ENCODE measurements at regions not wholly inside any gene's neighbourhood (a gene's known extent, or its start where the extent isn't known, plus 50 kb on each side); places are given as distances from the start of the nearest gene placed in this dataset.
"Not testable (repeated sequence)": the region's sequence is repeated elsewhere in the genome, so short reads cannot be mapped to it uniquely, and the experiment has no call there.

DNA sequence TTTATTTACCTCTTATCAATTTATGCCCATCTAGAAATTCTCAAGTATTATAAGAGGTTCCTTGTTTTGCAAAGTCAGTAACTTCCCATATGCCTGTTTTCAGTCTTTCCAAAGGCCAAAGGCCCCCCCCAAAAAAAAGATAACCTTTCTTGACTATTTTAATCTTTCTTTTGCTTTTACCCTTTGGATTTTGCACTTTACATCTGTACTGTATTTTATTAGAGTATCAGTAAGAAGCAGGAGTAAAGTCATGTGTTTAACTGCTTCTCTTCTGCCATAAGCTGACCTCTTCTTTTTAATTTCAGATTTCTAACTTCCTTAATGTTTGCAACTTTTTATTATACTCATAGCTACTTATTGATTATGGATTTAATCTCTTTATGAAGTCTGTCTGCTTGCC lies 716.4 kb upstream of the NOVA1 start:
- no peak overlapping the region for H3K27ac ChIP-seq
- no peaks in the 10 kb centered on the region for H3K27me3 ChIP-seq
- no peaks in the 10 kb centered on the region for H3K4me1 ChIP-seq
- no peak for TF ChIP-seq Cebpa-rat (IDR thresholded peaks at IDR 0.05)
- no peaks in the 10 kb centered on the region for H3K9me3 ChIP-seq
- no peak overlapping the region for H3K9ac ChIP-seq
- no peak overlapping the region for H3K4me2 ChIP-seq
- H3K4me3 ChIP-seq: no peak overlapping the region
- H3K36me3 ChIP-seq: no peaks in the 10 kb centered on the region
- no peaks in the 10 kb centered on the region for H4K20me1 ChIP-seq

DNA sequence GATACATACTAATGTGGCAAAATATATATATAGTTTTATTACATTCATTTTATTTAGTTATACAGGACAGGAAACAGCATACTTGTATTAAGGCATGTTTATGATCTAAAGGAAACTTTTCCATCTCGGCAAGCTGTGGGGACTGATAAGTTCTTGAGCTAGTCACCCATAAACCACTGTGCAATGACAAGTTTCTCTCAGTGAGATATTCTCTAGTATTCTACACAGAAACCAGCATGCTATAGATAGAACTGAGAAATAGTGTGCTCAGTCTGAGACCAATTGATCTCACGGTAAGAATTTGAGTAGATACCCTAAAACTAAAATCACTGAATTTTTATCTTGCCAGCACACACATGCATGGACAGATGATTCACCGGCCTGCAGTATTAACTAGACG lies 717.6 kb upstream of the NOVA1 start:
- Histone ChIP-seq H3K9ac (no peak overlapping the region), H3K4me2 (no peak overlapping the region), H3K27ac (no peak overlapping the region), H3K4me1 (no peaks in the 10 kb centered on the region), H3K9me3 (no peaks in the 10 kb centered on the region), H3K4me3 (no peak overlapping the region), H3K27me3 (no peaks in the 10 kb centered on the region), H4K20me1 (no peaks in the 10 kb centered on the region), H3K36me3 (no peaks in the 10 kb centered on the region)
- no peak for TF ChIP-seq Cebpa-rat (IDR thresholded peaks at IDR 0.05)

DNA sequence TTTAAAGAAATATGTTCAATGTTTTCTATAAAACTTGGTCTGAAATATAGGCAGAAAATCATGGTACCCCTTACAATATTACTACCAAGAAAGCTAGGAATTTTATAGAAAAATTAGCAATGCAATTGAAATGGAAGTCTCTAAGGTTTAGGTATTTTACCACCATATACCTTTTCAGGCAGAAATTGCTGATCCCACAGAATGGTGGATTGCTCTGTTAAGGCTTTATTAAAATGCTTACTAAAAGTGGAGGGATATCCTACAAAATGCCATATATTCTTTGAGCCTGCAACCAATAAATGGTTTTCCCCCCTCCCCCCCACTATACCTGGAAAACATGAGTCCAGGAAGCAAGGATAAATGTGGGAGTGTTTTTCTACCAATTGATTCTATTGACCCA lies 718.1 kb upstream of the NOVA1 start:
- Histone ChIP-seq H3K4me3 (no peak overlapping the region), H3K27ac (no peak overlapping the region), H3K9me3 (no peaks in the 10 kb centered on the region), H3K4me2 (no peak overlapping the region), H4K20me1 (no peaks in the 10 kb centered on the region), H3K36me3 (no peaks in the 10 kb centered on the region), H3K27me3 (no peaks in the 10 kb centered on the region), H3K9ac (no peak overlapping the region), H3K4me1 (no peaks in the 10 kb centered on the region)
- no peak for TF ChIP-seq Cebpa-rat (IDR thresholded peaks at IDR 0.05)

- Histone ChIP-seq H3K9me3 (no peaks in the 10 kb centered on the region), H3K4me2 (no peak overlapping the region), H3K27me3 (no peaks in the 10 kb centered on the region), H4K20me1 (no peaks in the 10 kb centered on the region), H3K4me3 (no peak overlapping the region), H3K9ac (no peak overlapping the region), H3K27ac (no peak overlapping the region), H3K4me1 (no peaks in the 10 kb centered on the region), H3K36me3 (no peaks in the 10 kb centered on the region)
- TF ChIP-seq Cebpa-rat (IDR thresholded peaks at IDR 0.05): no peak
Measured at GRCh38 chr14:27318774-27319420, 721.1 kb upstream of the NOVA1 start.

DNA sequence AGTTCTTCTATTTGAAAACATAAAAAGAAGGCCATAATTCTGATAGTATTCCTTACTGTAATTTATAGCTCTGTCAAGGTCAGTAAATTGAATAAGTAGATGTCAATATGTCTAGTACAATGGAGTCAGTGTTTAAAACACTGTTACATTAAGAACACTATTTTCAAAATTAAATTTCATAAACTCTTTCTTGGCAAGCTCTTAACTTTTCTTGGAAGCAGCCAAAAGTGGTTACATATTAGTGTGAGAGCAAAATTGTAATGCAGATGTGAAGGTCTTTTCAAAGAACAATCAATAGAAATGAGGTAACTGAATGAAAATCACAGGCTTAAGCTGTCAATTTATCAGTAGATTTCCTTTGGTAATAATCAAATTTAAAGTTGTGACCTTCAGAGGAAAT lies 722.4 kb upstream of the NOVA1 start:
- Histone ChIP-seq H3K9me3 (peaks cover 7% of the 10 kb centered on the region; the same call in 1 of the 2 replicates), H3K27me3 (no peaks in the 10 kb centered on the region)
- TF ChIP-seq Cebpa-rat (IDR thresholded peaks at IDR 0.05): no peak

GRCh38 chr14:27327095-27327494 lies 729.3 kb upstream of the NOVA1 start:
- H3K4me1 ChIP-seq: no peaks in the 10 kb centered on the region
- H4K20me1 ChIP-seq: no peaks in the 10 kb centered on the region
- H3K36me3 ChIP-seq: no peaks in the 10 kb centered on the region
- no peaks in the 10 kb centered on the region for H3K27me3 ChIP-seq
- no peak overlapping the region for H3K4me3 ChIP-seq
- H3K9me3 ChIP-seq: peaks cover 7% of the 10 kb centered on the region; the same call in 1 of the 2 replicates
- no peak overlapping the region for H3K27ac ChIP-seq
- no peak overlapping the region for H3K4me2 ChIP-seq
- no peak overlapping the region for H3K9ac ChIP-seq
- TF ChIP-seq Cebpa-rat (IDR thresholded peaks at IDR 0.05): no peak

More for the DNA sequence above, 722.4 kb upstream of the NOVA1 start:
- Histone ChIP-seq H3K4me2 (no peak overlapping the region), H4K20me1 (no peaks in the 10 kb centered on the region), H3K36me3 (no peaks in the 10 kb centered on the region), H3K9ac (no peak overlapping the region), H3K4me1 (no peaks in the 10 kb centered on the region), H3K4me3 (no peak overlapping the region), H3K27ac (no peak overlapping the region)

DNA sequence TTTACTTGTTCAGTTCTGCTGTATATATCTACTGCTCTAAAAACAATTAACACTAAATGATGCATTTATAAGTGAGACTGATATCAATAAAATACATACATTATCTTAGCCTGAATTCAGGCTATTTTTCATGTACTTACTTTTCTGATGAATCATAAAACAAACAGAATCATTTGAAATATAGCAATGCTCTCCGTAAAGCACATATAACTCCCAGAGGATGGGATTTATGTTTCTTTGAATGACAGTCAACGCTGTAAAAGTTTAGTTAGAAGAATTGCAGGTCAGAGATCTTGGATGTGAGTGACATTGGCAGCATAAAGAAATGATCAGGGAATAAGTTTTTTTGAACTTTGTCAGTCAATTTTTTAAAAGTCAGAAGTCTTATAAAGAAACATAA lies 740.2 kb upstream of the NOVA1 start:
- H3K27me3 ChIP-seq: no peaks in the 10 kb centered on the region
- no peaks in the 10 kb centered on the region for H3K9me3 ChIP-seq
- H3K27ac ChIP-seq: no peak overlapping the region
- no peak overlapping the region for H3K4me2 ChIP-seq
- no peak overlapping the region for H3K9ac ChIP-seq
- H3K4me1 ChIP-seq: no peaks in the 10 kb centered on the region
- no peak for TF ChIP-seq Cebpa-rat (IDR thresholded peaks at IDR 0.05)
- no peaks in the 10 kb centered on the region for H4K20me1 ChIP-seq
- no peaks in the 10 kb centered on the region for H3K36me3 ChIP-seq
- no peak overlapping the region for H3K4me3 ChIP-seq

DNA sequence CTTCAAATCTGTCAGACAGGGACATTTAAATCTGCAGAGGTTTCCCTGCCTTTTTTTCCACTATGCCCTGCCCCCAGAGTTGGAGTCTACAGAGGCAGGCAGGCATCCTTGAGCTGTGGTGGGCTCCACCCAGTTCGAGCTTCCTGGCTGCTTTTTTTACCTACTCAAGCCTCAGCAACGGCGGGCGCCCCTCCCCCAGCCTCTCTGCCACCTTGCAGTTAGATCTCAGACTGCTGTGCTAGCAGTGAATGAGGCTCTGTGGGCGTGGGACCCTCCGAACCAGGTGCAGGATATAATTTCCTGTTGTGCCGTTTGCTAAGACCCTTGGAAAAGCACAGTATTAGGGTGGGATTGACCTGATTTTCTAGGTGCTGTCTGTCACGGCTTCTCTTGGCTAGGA lies 765.2 kb upstream of the NOVA1 start:
- H3K4me1 ChIP-seq, H3K27ac ChIP-seq, H4K20me1 ChIP-seq, H3K4me2 ChIP-seq, H3K4me3 ChIP-seq, H3K27me3 ChIP-seq, H3K9me3 ChIP-seq, H3K36me3 ChIP-seq, H3K9ac ChIP-seq: not testable (repeated sequence)

DNA sequence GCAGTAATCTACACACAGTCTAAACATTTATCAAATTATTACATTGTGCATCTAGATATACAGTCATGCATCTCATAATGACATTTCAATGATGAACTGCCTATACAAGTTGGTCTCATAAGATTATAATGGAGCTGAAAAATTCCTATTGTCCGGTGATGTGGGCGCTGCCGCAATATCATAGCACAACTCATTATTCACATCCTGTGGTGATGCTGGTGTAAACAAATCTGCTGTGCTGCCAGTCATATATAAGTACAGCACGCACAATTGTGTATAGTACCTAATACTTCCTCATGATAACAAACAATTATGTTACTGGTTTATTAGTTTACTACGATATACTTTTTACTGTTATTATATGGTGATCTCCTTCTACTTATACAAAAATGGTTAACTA lies 768.8 kb upstream of the NOVA1 start:
- Histone ChIP-seq H3K9ac (no peak overlapping the region), H3K4me3 (no peak overlapping the region), H3K36me3 (no peaks in the 10 kb centered on the region), H3K27ac (no peak overlapping the region), H3K9me3 (no peaks in the 10 kb centered on the region), H3K4me1 (no peaks in the 10 kb centered on the region), H3K27me3 (no peaks in the 10 kb centered on the region), H4K20me1 (no peaks in the 10 kb centered on the region), H3K4me2 (no peak overlapping the region)
- TF ChIP-seq Cebpa-rat (IDR thresholded peaks at IDR 0.05): no peak

DNA sequence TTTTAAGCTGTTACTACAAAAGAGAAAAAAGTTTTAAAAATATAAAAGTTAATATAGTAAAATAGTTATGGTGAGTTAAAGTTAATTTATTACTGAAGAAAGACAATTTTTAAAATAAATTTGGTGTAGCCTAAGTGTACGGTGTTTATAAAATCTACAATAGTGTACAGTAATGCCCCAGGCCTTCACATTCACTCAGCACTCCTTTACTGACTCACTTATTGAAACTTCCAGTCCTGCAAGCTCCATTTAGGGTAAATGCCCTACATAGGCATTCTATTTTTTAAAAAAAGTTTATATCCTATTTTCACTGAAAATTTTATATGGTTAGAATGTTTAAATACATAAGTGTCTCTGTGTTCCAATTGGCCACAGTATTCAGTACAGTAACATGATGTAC lies 769.5 kb upstream of the NOVA1 start:
- Histone ChIP-seq H3K36me3 (no peaks in the 10 kb centered on the region), H3K4me3 (no peak overlapping the region), H3K9me3 (no peaks in the 10 kb centered on the region), H3K4me1 (no peaks in the 10 kb centered on the region), H3K27ac (no peak overlapping the region), H3K27me3 (no peaks in the 10 kb centered on the region), H3K9ac (no peak overlapping the region), H4K20me1 (no peaks in the 10 kb centered on the region), H3K4me2 (no peak overlapping the region)
- no peak for TF ChIP-seq Cebpa-rat (IDR thresholded peaks at IDR 0.05)

DNA sequence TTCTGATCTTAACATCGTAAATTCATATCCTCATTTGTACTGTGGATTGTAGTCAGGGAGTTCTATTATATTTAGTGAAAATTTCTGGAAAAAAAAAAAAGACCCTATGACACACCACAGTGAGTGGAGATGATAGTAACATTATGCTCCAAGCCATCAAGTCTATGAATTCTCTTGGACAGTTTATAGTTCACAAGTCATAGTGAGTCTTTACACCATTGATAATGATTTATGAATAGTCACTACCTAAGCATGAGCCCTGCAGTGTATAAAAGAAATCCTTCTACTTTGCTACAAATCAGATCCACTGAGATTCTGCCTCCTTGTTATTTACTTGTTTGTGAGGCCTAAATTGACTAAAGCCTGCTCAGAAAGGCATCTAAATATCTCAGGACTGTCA lies 772.2 kb upstream of the NOVA1 start:
- no peak for TF ChIP-seq Cebpa-rat (IDR thresholded peaks at IDR 0.05)
- Histone ChIP-seq H3K9me3 (no peaks in the 10 kb centered on the region), H3K4me3 (no peak overlapping the region), H3K4me2 (no peak overlapping the region), H3K27me3 (no peaks in the 10 kb centered on the region), H3K36me3 (no peaks in the 10 kb centered on the region), H4K20me1 (no peaks in the 10 kb centered on the region), H3K4me1 (no peaks in the 10 kb centered on the region), H3K27ac (no peak overlapping the region), H3K9ac (no peak overlapping the region)
